Naive thymus-derived CD8-positive, alpha-beta T cell (primary cell): ENCODE measurements at regions not wholly inside any gene's neighbourhood (a gene's known extent, or its start where the extent isn't known, plus 50 kb on each side); places are given as distances from the start of the nearest gene placed in this dataset.

ENCODE experiments used
- ATAC-seq, 2 donors: fragments of 150-1000 bp; cut with Tn5 transposase in 1 of 2; sonication (Bioruptor Pico), chemical (Tn5 transposase) in 1 of 2; 1 replicate in 1 of 2; 2 replicates in 1 of 2; pipeline ENCODE4 v1.10.0; 2021; ENCODE audit warnings: mild to moderate bottlenecking in 2 of 2, moderate library complexity in 2 of 2
- POLR2A ChIA-PET: fragments of 350-600 bp; sonication (Branson Sonifier 250); formaldehyde crosslinking; loops from one replicate; lab custom pipeline; 2021; ENCODE audit warnings: antibody characterized with exemption; lab: Charles Lee
- DNase-seq, 10 donors: peaks; one replicate each; pipeline versions ENCODE4 v3.0.0 to v3.0.0-alpha.2; 2020 to 2022
- H3K27ac Mint-ChIP-seq, 10 donors: one replicate each; pipeline ENCODE4 v1.8.0; 2020 to 2022; ENCODE audit warnings: mild to moderate bottlenecking in 10 of 10, mixed read lengths in 10 of 10, moderate library complexity in 4 of 10, inconsistent platforms in 1 of 10
- H3K27me3 Mint-ChIP-seq, 5 donors: one replicate each; pipeline ENCODE4 v1.8.0; 2021 to 2022; ENCODE audit warnings: mixed read lengths in 5 of 5
- H3K36me3 Mint-ChIP-seq, 3 donors: one replicate each; pipeline ENCODE4 v1.8.0; 2020 to 2022; ENCODE audit warnings: mixed read lengths in 3 of 3, mild to moderate bottlenecking in 2 of 3, inconsistent platforms in 1 of 3
- H3K4me1 Mint-ChIP-seq, 4 donors: one replicate each; pipeline ENCODE4 v1.8.0; 2021 to 2022; ENCODE audit warnings: mixed read lengths in 4 of 4
- H3K4me3 Mint-ChIP-seq, 10 donors: one replicate each; pipeline ENCODE4 v1.8.0; 2020 to 2022; ENCODE audit warnings: mild to moderate bottlenecking in 10 of 10, mixed read lengths in 10 of 10, moderate library complexity in 6 of 10, inconsistent platforms in 1 of 10
- H3K9me3 Mint-ChIP-seq, 9 donors: one replicate each; pipeline ENCODE4 v1.8.0; 2020 to 2022; ENCODE audit warnings: mixed read lengths in 9 of 9, mild to moderate bottlenecking in 3 of 9, inconsistent platforms in 1 of 9, moderate library complexity in 1 of 9

- Mint-ChIP-seq H3K27ac (no peak overlapping the region), H3K9me3 (peaks cover 0 to 11% (median 0%) of the 10 kb centered on the region in 9 donors), H3K36me3 (no peaks in the 10 kb centered on the region), H3K4me1 (no peaks in the 10 kb centered on the region), H3K27me3 (no peaks in the 10 kb centered on the region), H3K4me3 (no peak overlapping the region)
- DNase-seq = no peak
- POLR2A ChIA-PET = no interaction called here
- no peak for ATAC-seq
These were observed 381.9 kb upstream of the MC4R start for GRCh38 chr18:60754413-60755009.

- POLR2A ChIA-PET = no interaction called here
- Mint-ChIP-seq H3K27me3 (no peaks in the 10 kb centered on the region), H3K4me3 (no peak overlapping the region), H3K9me3 (peaks cover 0 to 11% (median 0%) of the 10 kb centered on the region in 9 donors), H3K27ac (no peak overlapping the region), H3K36me3 (no peaks in the 10 kb centered on the region), H3K4me1 (no peaks in the 10 kb centered on the region)
- ATAC-seq (no peak), DNase-seq (no peak)
These were observed 382.6 kb upstream of the MC4R start for GRCh38 chr18:60755134-60755533.

- Mint-ChIP-seq H3K9me3 (peaks cover 0 to 39% (median 10%) of the 10 kb centered on the region in 9 donors), H3K27me3 (no peaks in the 10 kb centered on the region), H3K36me3 (no peaks in the 10 kb centered on the region), H3K27ac (no peak overlapping the region), H3K4me3 (no peak overlapping the region), H3K4me1 (no peaks in the 10 kb centered on the region)
- ATAC-seq (no peak), DNase-seq (no peak)
- POLR2A ChIA-PET = no interaction called here
These were observed 403.4 kb upstream of the MC4R start for GRCh38 chr18:60775978-60776377.

- H3K4me3 Mint-ChIP-seq = no peak overlapping the region
- ATAC-seq (no peak), DNase-seq (no peak)
- peaks cover 0 to 35% (median 8%) of the 10 kb centered on the region in 9 donors for H3K9me3 Mint-ChIP-seq
- H3K4me1 Mint-ChIP-seq = no peaks in the 10 kb centered on the region
- no peaks in the 10 kb centered on the region for H3K27me3 Mint-ChIP-seq
- H3K36me3 Mint-ChIP-seq = no peaks in the 10 kb centered on the region
- POLR2A ChIA-PET = no interaction called here
- H3K27ac Mint-ChIP-seq = no peak overlapping the region
These were observed 411.6 kb upstream of the MC4R start for GRCh38 chr18:60784161-60784560.

- H3K27me3 Mint-ChIP-seq = no peaks in the 10 kb centered on the region
- ATAC-seq = no peak
- POLR2A ChIA-PET = no interaction called here
- peaks cover 1 to 22% (median 7%) of the 10 kb centered on the region in 9 donors for H3K9me3 Mint-ChIP-seq
- no peak for DNase-seq
- H3K4me3 Mint-ChIP-seq = no peak overlapping the region
- H3K27ac Mint-ChIP-seq = no peak overlapping the region
- H3K36me3 Mint-ChIP-seq = no peaks in the 10 kb centered on the region
- H3K4me1 Mint-ChIP-seq = no peaks in the 10 kb centered on the region
These were observed 422.2 kb upstream of the MC4R start for GRCh38 chr18:60794802-60795201.

- H3K27ac Mint-ChIP-seq = no peak overlapping the region
- H3K4me3 Mint-ChIP-seq = no peak overlapping the region
- peaks cover 0 to 24% (median 10%) of the 10 kb centered on the region in 9 donors for H3K9me3 Mint-ChIP-seq
- POLR2A ChIA-PET = no interaction called here
- no peaks in the 10 kb centered on the region for H3K4me1 Mint-ChIP-seq
- H3K36me3 Mint-ChIP-seq = no peaks in the 10 kb centered on the region
- DNase-seq = no peak
- no peak for ATAC-seq
- no peaks in the 10 kb centered on the region for H3K27me3 Mint-ChIP-seq
These were observed 431.8 kb upstream of the MC4R start for GRCh38 chr18:60804415-60804814.

- Mint-ChIP-seq H3K9me3 (peaks cover 0 to 3% (median under 1%) of the 10 kb centered on the region in 9 donors), H3K36me3 (no peaks in the 10 kb centered on the region), H3K4me3 (no peak overlapping the region), H3K4me1 (no peaks in the 10 kb centered on the region), H3K27ac (no peak overlapping the region), H3K27me3 (no peaks in the 10 kb centered on the region)
- ATAC-seq (no peak), DNase-seq (no peak)
- POLR2A ChIA-PET = no interaction called here
These were observed 437.4 kb upstream of the MC4R start for GRCh38 chr18:60809937-60810336.

GRCh38 chr18:60812921-60813320 lies 440.3 kb upstream of the MC4R start:
- no peak overlapping the region for H3K27ac Mint-ChIP-seq
- ATAC-seq (no peak), DNase-seq (no peak)

GRCh38 chr18:60826346-60826745 lies 453.8 kb upstream of the MC4R start:
- Mint-ChIP-seq H3K9me3 (peaks cover 0 to 11% (median under 1%) of the 10 kb centered on the region in 9 donors), H3K4me3 (no peak overlapping the region), H3K27me3 (no peaks in the 10 kb centered on the region), H3K27ac (no peak overlapping the region), H3K36me3 (no peaks in the 10 kb centered on the region), H3K4me1 (no peaks in the 10 kb centered on the region)
- DNase-seq = no peak
- no peak for ATAC-seq
- POLR2A ChIA-PET = no interaction called here

More at GRCh38 chr18:60812921-60813320, 440.3 kb upstream of the MC4R start:
- Mint-ChIP-seq H3K4me3 (no peak overlapping the region), H3K27me3 (no peaks in the 10 kb centered on the region), H3K4me1 (no peaks in the 10 kb centered on the region), H3K9me3 (peaks cover 0 to 7% (median 1%) of the 10 kb centered on the region in 9 donors), H3K36me3 (no peaks in the 10 kb centered on the region)
- POLR2A ChIA-PET = no interaction called here

- H3K36me3 Mint-ChIP-seq = no peaks in the 10 kb centered on the region
- DNase-seq = no peak
- POLR2A ChIA-PET = no interaction called here
- H3K27ac Mint-ChIP-seq = no peak overlapping the region
- no peak for ATAC-seq
- H3K27me3 Mint-ChIP-seq = no peaks in the 10 kb centered on the region
- H3K4me1 Mint-ChIP-seq = no peaks in the 10 kb centered on the region
- peaks cover 0 to 14% (median 0%) of the 10 kb centered on the region in 9 donors for H3K9me3 Mint-ChIP-seq
- no peak overlapping the region for H3K4me3 Mint-ChIP-seq
These were observed 459.4 kb upstream of the MC4R start for GRCh38 chr18:60831971-60832370.

- Mint-ChIP-seq H3K4me1 (no peaks in the 10 kb centered on the region), H3K36me3 (no peaks in the 10 kb centered on the region), H3K27ac (no peak overlapping the region), H3K9me3 (peaks cover under 1 to 27% (median 6%) of the 10 kb centered on the region in 9 donors), H3K4me3 (no peak overlapping the region), H3K27me3 (no peaks in the 10 kb centered on the region)
- DNase-seq (no peak), ATAC-seq (no peak)
- POLR2A ChIA-PET = no interaction called here
These were observed 466.1 kb upstream of the MC4R start for GRCh38 chr18:60838677-60839076.

GRCh38 chr18:60846396-60846795 lies 473.8 kb upstream of the MC4R start:
- POLR2A ChIA-PET = no interaction called here
- peaks cover 5 to 30% (median 11%) of the 10 kb centered on the region in 9 donors for H3K9me3 Mint-ChIP-seq
- H3K4me3 Mint-ChIP-seq = no peak overlapping the region
- ATAC-seq (no peak), DNase-seq (no peak)
- H3K27me3 Mint-ChIP-seq = no peaks in the 10 kb centered on the region
- H3K4me1 Mint-ChIP-seq = no peaks in the 10 kb centered on the region
- no peaks in the 10 kb centered on the region for H3K36me3 Mint-ChIP-seq
- H3K27ac Mint-ChIP-seq = no peak overlapping the region

- POLR2A ChIA-PET = no interaction called here
These were observed 474.9 kb upstream of the MC4R start for GRCh38 chr18:60847517-60847916.

GRCh38 chr18:60861575-60861974 lies 471.7 kb upstream of the CDH20 start:
- DNase-seq (no peak), ATAC-seq (no peak)
- no peaks in the 10 kb centered on the region for H3K36me3 Mint-ChIP-seq
- POLR2A ChIA-PET = no interaction called here
- H3K27ac Mint-ChIP-seq = no peak overlapping the region
- H3K4me3 Mint-ChIP-seq = no peak overlapping the region
- no peaks in the 10 kb centered on the region for H3K27me3 Mint-ChIP-seq
- no peaks in the 10 kb centered on the region for H3K4me1 Mint-ChIP-seq
- H3K9me3 Mint-ChIP-seq = peaks cover 0 to 17% (median 5%) of the 10 kb centered on the region in 9 donors

More at GRCh38 chr18:60847517-60847916, 474.9 kb upstream of the MC4R start:
- ATAC-seq (no peak), DNase-seq (no peak)
- Mint-ChIP-seq H3K27me3 (no peaks in the 10 kb centered on the region), H3K4me1 (no peaks in the 10 kb centered on the region), H3K36me3 (no peaks in the 10 kb centered on the region), H3K9me3 (peaks cover 0 to 26% (median 11%) of the 10 kb centered on the region in 9 donors), H3K4me3 (no peak overlapping the region), H3K27ac (no peak overlapping the region)
